ENCODE measurements at regions not wholly inside any gene's neighbourhood (a gene's known extent, or its start where the extent isn't known, plus 50 kb on each side); places are given as distances from the start of the nearest gene placed in this dataset.

GRCh38 chrX:82141942-82142341 lies 940.0 kb downstream of the SH3BGRL start:
- TF ChIP-seq CTCF (IDR thresholded peaks at IDR 0.05) (no peak), EZH2 (IDR thresholded peaks at IDR 0.05; ENCODE audit: borderline replicate concordance, insufficient read depth, low read depth, low read length, poor library complexity, severe bottlenecking) (no peak)

Data from B cell (primary cell).